ENCODE measurements at regions not wholly inside any gene's neighbourhood (a gene's known extent, or its start where the extent isn't known, plus 50 kb on each side); places are given as distances from the start of the nearest gene placed in this dataset.

- POLR2A ChIA-PET: no interaction called here
These were observed 568.7 kb upstream of the CNTNAP5 start for GRCh38 chr2:123456416-123456815.

More at GRCh38 chr2:123456416-123456815, 568.7 kb upstream of the CNTNAP5 start:
- ATAC-seq (no peak), DNase-seq (ENCODE audit: low read depth in 1 of 2, low spot score in 1 of 2) (no peak), FAIRE-seq (no peak)
- Histone ChIP-seq H3K4me1 (no peaks in the 10 kb centered on the region), H3K4me2 (no peak overlapping the region), H3K9me3 (no peaks in the 10 kb centered on the region), H3K4me3 (no peak overlapping the region), H3K27ac (no peak overlapping the region)
- WGBS (ENCODE audit: missing lambda C conversion rate): 4% methylated on average over 2 of the region's 2 CpGs
- TF ChIP-seq CHD2 (IDR thresholded peaks at IDR 0.05; ENCODE audit: low read length, partially characterized antibody): no peak
- TF ChIP-seq JUN (IDR thresholded peaks at IDR 0.05): no peak
- no peak for TF ChIP-seq ESRRA (IDR thresholded peaks at IDR 0.05; ENCODE audit: borderline replicate concordance, low read length)
- TF ChIP-seq RARB (CRISPR knock-in tag; IDR thresholded peaks at IDR 0.05): no peak
- no peak for TF ChIP-seq HMGXB4 (CRISPR knock-in tag; IDR thresholded peaks at IDR 0.05; ENCODE audit: borderline replicate concordance)
- no peak for TF ChIP-seq FOSB (CRISPR knock-in tag; IDR thresholded peaks at IDR 0.05)
- no peak for TF ChIP-seq HES2 (IDR thresholded peaks at IDR 0.05)
- TF ChIP-seq PBX3 (IDR thresholded peaks at IDR 0.05): no peak
- no peak for TF ChIP-seq REST (IDR thresholded peaks at IDR 0.05)
- no peak for TF ChIP-seq SREBF2 (IDR thresholded peaks at IDR 0.05)
- TF ChIP-seq TFCP2L1 (CRISPR knock-in tag; IDR thresholded peaks at IDR 0.05): no peak
- TF ChIP-seq E2F6 (IDR thresholded peaks at IDR 0.05; ENCODE audit: borderline replicate concordance, low read depth): no peak
- TF ChIP-seq MAZ (IDR thresholded peaks at IDR 0.05; ENCODE audit: borderline replicate concordance, low read depth, low read length): no peak
- TF ChIP-seq FOXS1 (CRISPR knock-in tag; IDR thresholded peaks at IDR 0.05): no peak
- TF ChIP-seq BCL3 (IDR thresholded peaks at IDR 0.05): no peak
- no peak for TF ChIP-seq FOSL2 (IDR thresholded peaks at IDR 0.05)
- no peak for TF ChIP-seq FOSL2 (CRISPR knock-in tag; IDR thresholded peaks at IDR 0.05)
- TF ChIP-seq CEBPB (IDR thresholded peaks at IDR 0.05): no peak
- CTCF ChIA-PET: no interaction called here
